Neural cell (in vitro differentiated cells): ENCODE measurements at regions not wholly inside any gene's neighbourhood (a gene's known extent, or its start where the extent isn't known, plus 50 kb on each side); places are given as distances from the start of the nearest gene placed in this dataset.

Experiments used
- H2AFZ ChIP-seq: fragments of 200-600, 300-800 bp; sonication (generic), shearing (Covaris generic); 2 replicates; pipeline ENCODE4 v1.6.0; 2014; ENCODE audit warnings: low read depth, mild to moderate bottlenecking, antibody characterized with exemption, low read length, moderate library complexity
- H3F3A ChIP-seq: fragments of 200-600 bp; shearing (Covaris generic); 2 replicates; pipeline ENCODE4 v1.6.1; 2016; ENCODE audit warnings: mild to moderate bottlenecking, moderate library complexity, mixed read lengths, antibody characterized with exemption, low read length; ENCODE audit not compliant: insufficient read depth, poor library complexity, severe bottlenecking
- H3K27ac ChIP-seq: fragments of 200-600, 300-800 bp; sonication (generic), shearing (Covaris generic); 2 replicates; pipeline ENCODE4 v1.5.1; 2014; ENCODE audit warnings: mild to moderate bottlenecking, low read length, moderate library complexity
- H3K27me3 ChIP-seq: fragments of 300-800, 200-600 bp; sonication (generic), shearing (Covaris generic); 2 replicates; pipeline ENCODE4 v1.6.0; 2014; ENCODE audit warnings: mild to moderate bottlenecking, low read depth, low read length, moderate library complexity; ENCODE audit not compliant: insufficient read depth
- H3K36me3 ChIP-seq: fragments of 300-800, 200-600 bp; sonication (generic), shearing (Covaris generic); 2 replicates; pipeline ENCODE4 v1.5.1; 2014; ENCODE audit warnings: mild to moderate bottlenecking, antibody characterized with exemption, low read length, moderate library complexity; ENCODE audit not compliant: insufficient read depth
- H3K4me2 ChIP-seq: fragments of 300-800, 200-600 bp; sonication (generic), shearing (Covaris generic); 2 replicates; pipeline ENCODE4 v1.6.0; 2014; ENCODE audit warnings: mild to moderate bottlenecking, low read length
- H3K4me3 ChIP-seq: fragments of 300-800, 200-600 bp; sonication (generic), shearing (Covaris generic); 2 replicates; pipeline ENCODE4 v1.5.1; 2014; ENCODE audit warnings: mild to moderate bottlenecking, low read length, moderate library complexity
- H3K79me2 ChIP-seq: fragments of 200-600 bp; shearing (Covaris generic); replicated peaks from 2 replicates; pipeline ENCODE4 v1.6.0; 2014; ENCODE audit warnings: mild to moderate bottlenecking, low read length, moderate library complexity; ENCODE audit not compliant: insufficient read depth
- H3K9ac ChIP-seq: fragments of 300-800, 200-600 bp; sonication (generic), shearing (Covaris generic); 2 replicates; pipeline ENCODE4 v1.6.1; 2016; ENCODE audit warnings: mild to moderate bottlenecking, low read length, mixed read lengths
- H3K9me2 ChIP-seq: fragments of 200-600 bp; shearing (Covaris generic); 2 replicates; pipeline ENCODE4 v1.6.1; 2016; ENCODE audit warnings: mild to moderate bottlenecking, low read length, mixed read lengths; ENCODE audit not compliant: insufficient read depth
- H3K9me3 ChIP-seq: fragments of 200-600, 300-800 bp; sonication (generic), shearing (Covaris generic); 2 replicates; pipeline ENCODE4 v1.6.1; 2016; ENCODE audit warnings: mild to moderate bottlenecking, mixed run types, low read length, moderate library complexity, mixed read lengths
- H4K20me1 ChIP-seq: fragments of 200-600 bp; shearing (Covaris generic); 2 replicates; pipeline ENCODE4 v1.6.1; 2016; ENCODE audit warnings: mild to moderate bottlenecking, mixed run types; ENCODE audit not compliant: insufficient read depth
- CTCF ChIP-seq: fragments of 450-650 bp; IDR thresholded peaks from 2 replicates; pipeline ENCODE4 v1.5.1; 2014; ENCODE audit warnings: antibody characterized with exemption, mild to moderate bottlenecking, moderate library complexity; ENCODE audit not compliant: poor library complexity, severe bottlenecking
- EP300 ChIP-seq: fragments of 450-650 bp; conservative IDR thresholded peaks from 2 replicates; pipeline ENCODE4 v1.6.1; 2014; ENCODE audit warnings: antibody characterized with exemption, mild to moderate bottlenecking, moderate library complexity; ENCODE audit not compliant: poor library complexity, severe bottlenecking
- EZH2 ChIP-seq: fragments of 200-600, 300-800 bp; shearing (Covaris generic), sonication (generic); IDR thresholded peaks from 2 replicates; pipeline ENCODE4 v1.6.1; 2014; ENCODE audit warnings: antibody characterized with exemption, low read length, borderline replicate concordance, mild to moderate bottlenecking; ENCODE audit not compliant: insufficient read depth, poor library complexity, severe bottlenecking
- MXI1 ChIP-seq: fragments of 450-650 bp; conservative IDR thresholded peaks from 2 replicates; pipeline ENCODE4 v1.6.1; 2014; ENCODE audit warnings: antibody characterized with exemption, mild to moderate bottlenecking; ENCODE audit not compliant: poor library complexity, severe bottlenecking
- POLR2AphosphoS5 ChIP-seq: IDR thresholded peaks from 2 replicates; pipeline ENCODE4 v1.6.1; 2012
- RAD21 ChIP-seq: fragments of 450-650 bp; conservative IDR thresholded peaks from 2 replicates; pipeline ENCODE4 v1.6.1; 2014; ENCODE audit warnings: antibody characterized with exemption, mild to moderate bottlenecking, moderate library complexity
- REST ChIP-seq: IDR thresholded peaks from 2 replicates; pipeline ENCODE4 v1.6.1; 2012; ENCODE audit warnings: borderline replicate concordance
- SMC3 ChIP-seq: fragments of 450-650 bp; conservative IDR thresholded peaks from 2 replicates; pipeline ENCODE4 v1.6.1; 2014; ENCODE audit warnings: antibody characterized with exemption, mild to moderate bottlenecking, moderate library complexity; ENCODE audit not compliant: poor library complexity
- TAF1 ChIP-seq: IDR thresholded peaks from 2 replicates; pipeline ENCODE4 v1.6.1; 2012; ENCODE audit warnings: low read depth

GRCh38 chrX:68913249-68913547 lies 84.4 kb downstream of the EFNB1 start:
- Histone ChIP-seq H3K36me3 (no peaks in the 10 kb centered on the region), H2AFZ (peak overlapping the region; percentile 60), H3K27ac (peak overlapping the region; percentile 91), H3F3A (no peaks in the 10 kb centered on the region), H3K9me2 (no peaks in the 10 kb centered on the region), H3K9ac (peak overlapping the region; percentile 74), H3K4me2 (no peak overlapping the region), H3K9me3 (no peaks in the 10 kb centered on the region), H3K4me3 (peak overlapping the region; percentile 58), H3K79me2 (no peaks in the 10 kb centered on the region), H3K27me3 (no peaks in the 10 kb centered on the region), H4K20me1 (no peaks in the 10 kb centered on the region)
- TF ChIP-seq RAD21 (peak; percentile 6), SMC3 (no peak), EP300 (no peak), TAF1 (no peak)

- no peaks in the 10 kb centered on the region for H3K79me2 ChIP-seq
- H3K27ac ChIP-seq: peak overlapping the region; percentile 91
- no peaks in the 10 kb centered on the region for H3K27me3 ChIP-seq
- TF ChIP-seq MXI1 (no peak), SMC3 (no peak), CTCF (no peak), RAD21 (no peak), EP300 (no peak), REST (no peak), TAF1 (no peak), POLR2AphosphoS5 (no peak), EZH2 (no peak)
- peak overlapping the region; percentile 76 for H3K4me2 ChIP-seq
- peak overlapping the region; percentile 60 for H2AFZ ChIP-seq
- peak overlapping the region; percentile 74 for H3K9ac ChIP-seq
- no peaks in the 10 kb centered on the region for H4K20me1 ChIP-seq
- peak overlapping the region; percentile 58 for H3K4me3 ChIP-seq
- no peaks in the 10 kb centered on the region for H3F3A ChIP-seq
- no peaks in the 10 kb centered on the region for H3K36me3 ChIP-seq
- H3K9me3 ChIP-seq: no peaks in the 10 kb centered on the region
- no peaks in the 10 kb centered on the region for H3K9me2 ChIP-seq
Observed at GRCh38 chrX:68912113-68912512, 83.3 kb downstream of the EFNB1 start.

- H3K4me3 ChIP-seq: no peak overlapping the region
Observed at GRCh38 chrX:68910731-68911428, 82.1 kb downstream of the EFNB1 start.

More at GRCh38 chrX:68910731-68911428, 82.1 kb downstream of the EFNB1 start:
- no peaks in the 10 kb centered on the region for H3K79me2 ChIP-seq
- H2AFZ ChIP-seq: no peak overlapping the region
- H3K9me2 ChIP-seq: no peaks in the 10 kb centered on the region
- TF ChIP-seq EZH2 (no peak), EP300 (no peak), MXI1 (no peak), POLR2AphosphoS5 (no peak), TAF1 (no peak), CTCF (no peak), REST (no peak)
- no peak overlapping the region for H3K27ac ChIP-seq
- no peaks in the 10 kb centered on the region for H4K20me1 ChIP-seq
- H3K9ac ChIP-seq: no peak overlapping the region
- H3F3A ChIP-seq: no peaks in the 10 kb centered on the region
- H3K4me2 ChIP-seq: no peak overlapping the region
- H3K27me3 ChIP-seq: no peaks in the 10 kb centered on the region
- no peaks in the 10 kb centered on the region for H3K9me3 ChIP-seq
- no peaks in the 10 kb centered on the region for H3K36me3 ChIP-seq
